GM18867 (cell line): ENCODE measurements at regions not wholly inside any gene's neighbourhood (a gene's known extent, or its start where the extent isn't known, plus 50 kb on each side); places are given as distances from the start of the nearest gene placed in this dataset.

Experiments used
- ATAC-seq: cut with Tn5 transposase; IDR thresholded peaks from one replicate; pipeline ENCODE4 v1.9.1; 2021; ENCODE audit warnings: mild to moderate bottlenecking, moderate library complexity; ENCODE audit not compliant: unreplicated experiment

- no peak for ATAC-seq
Measured at GRCh38 chr2:74063486-74063885, 78.8 kb downstream of the TET3 start.

GRCh38 chr2:74065456-74065855 lies 80.7 kb downstream of the TET3 start:
- ATAC-seq: no peak

- ATAC-seq: no peak
Measured at GRCh38 chr2:74066491-74067203, 81.1 kb downstream of the BOLA3 start.

- no peak for ATAC-seq
Measured at GRCh38 chr2:74067221-74067747, 80.4 kb downstream of the BOLA3 start.

GRCh38 chr2:74070991-74071390 lies 76.7 kb downstream of the BOLA3 start:
- ATAC-seq: no peak

GRCh38 chr2:74071426-74071825 lies 76.3 kb downstream of the BOLA3 start:
- ATAC-seq: no peak

- no peak for ATAC-seq
Measured at GRCh38 chr2:74072565-74072964, 75.1 kb downstream of the BOLA3 start.

GRCh38 chr2:74074487-74074886 lies 73.2 kb downstream of the BOLA3 start:
- no peak for ATAC-seq

- ATAC-seq: no peak
Measured at GRCh38 chr2:74076074-74076470, 71.6 kb downstream of the BOLA3 start.

GRCh38 chr2:74077636-74078035 lies 70.1 kb downstream of the BOLA3 start:
- ATAC-seq: no peak

GRCh38 chr2:74078466-74078865 lies 69.2 kb downstream of the BOLA3 start:
- ATAC-seq: no peak

GRCh38 chr2:74079522-74080341 lies 68.0 kb downstream of the BOLA3 start:
- peak; percentile 63 for ATAC-seq

GRCh38 chr2:74080346-74080745 lies 67.4 kb downstream of the BOLA3 start:
- peak; percentile 31 for ATAC-seq

- no peak for ATAC-seq
Measured at GRCh38 chr2:74081030-74081762, 66.5 kb downstream of the BOLA3 start.

- no peak for ATAC-seq
Measured at GRCh38 chr2:74081763-74082110, 66.0 kb downstream of the BOLA3 start.

GRCh38 chr2:74083750-74084149 lies 64.0 kb downstream of the BOLA3 start:
- no peak for ATAC-seq
